ENCODE measurements at regions not wholly inside any gene's neighbourhood (a gene's known extent, or its start where the extent isn't known, plus 50 kb on each side); places are given as distances from the start of the nearest gene placed in this dataset.

- TF ChIP-seq POLR2A (IDR thresholded peaks at IDR 0.05; ENCODE audit: low read depth, low read length) (no peak), MAX (IDR thresholded peaks at IDR 0.05; ENCODE audit: insufficient read depth, insufficient read length) (no peak), CTCF (IDR thresholded peaks at IDR 0.05; ENCODE audit: extremely low read depth in 1 of 2, insufficient read depth in 1 of 2, low read depth in 1 of 2, low read length in 2 of 2) (no peak), MYC (IDR thresholded peaks at IDR 0.05; ENCODE audit: low read depth, low read length) (no peak), POLR2AphosphoS5 (IDR thresholded peaks at IDR 0.05; ENCODE audit: insufficient read depth, low read depth, low read length) (no peak), EZH2 (IDR thresholded peaks at IDR 0.05; ENCODE audit: borderline replicate concordance, low read depth, low read length, severe bottlenecking) (no peak), JUN (IDR thresholded peaks at IDR 0.05; ENCODE audit: borderline replicate concordance, insufficient read depth, insufficient read length, low read depth) (no peak), FOS (IDR thresholded peaks at IDR 0.05; ENCODE audit: borderline replicate concordance, insufficient read depth, low read length) (no peak), GATA2 (IDR thresholded peaks at IDR 0.05; ENCODE audit: insufficient read depth, insufficient read length, low read depth, low read length) (no peak)
Observed at GRCh38 chrX:22739276-22739675, 260.5 kb upstream of the DDX53 start.
